CD14-positive monocyte (primary cell): ENCODE measurements at regions not wholly inside any gene's neighbourhood (a gene's known extent, or its start where the extent isn't known, plus 50 kb on each side); places are given as distances from the start of the nearest gene placed in this dataset.

ENCODE experiments used
- DNase-seq, 3 donors: peaks; one replicate each; pipeline ENCODE4 v3.0.0-alpha.2; 2011 to 2022
- H2AFZ ChIP-seq: 2 replicates; pipeline ENCODE4 v1.6.0; 2012; ENCODE audit warnings: mild to moderate bottlenecking, low read depth, low read length, inconsistent platforms; ENCODE audit not compliant: insufficient read depth, poor library complexity, severe bottlenecking
- H3K27ac ChIP-seq, 2 donors: 1 replicate in 1 of 2; 2 replicates in 1 of 2; pipeline ENCODE4 v1.5.1; 2012 to 2013; ENCODE audit warnings: low read length in 2 of 2, control low read depth in 1 of 2, inconsistent platforms in 1 of 2, low read depth in 1 of 2, mild to moderate bottlenecking in 1 of 2
- H3K27me3 ChIP-seq, 2 donors: one replicate each; pipeline versions ENCODE4 v1.6.0 to v1.6.1; 2011 to 2013; ENCODE audit warnings: low read length in 2 of 2; ENCODE audit not compliant: control insufficient read depth in 2 of 2, insufficient read depth in 2 of 2
- H3K36me3 ChIP-seq, 2 donors: replicated peaks in 1 of 2; 1 replicate in 1 of 2; 2 replicates in 1 of 2; pipeline versions ENCODE4 v1.5.1 to v1.6.1; 2012 to 2013; ENCODE audit warnings: low read length in 2 of 2, control low read depth in 1 of 2, inconsistent platforms in 1 of 2, mild to moderate bottlenecking in 1 of 2; ENCODE audit not compliant: insufficient read depth in 2 of 2, control insufficient read depth in 1 of 2
- H3K4me1 ChIP-seq, 2 donors: 1 replicate in 1 of 2; 2 replicates in 1 of 2; pipeline versions ENCODE4 v1.5.1 to v1.6.1; 2012 to 2013; ENCODE audit warnings: low read length in 2 of 2, control low read depth in 1 of 2, inconsistent platforms in 1 of 2, mild to moderate bottlenecking in 1 of 2, moderate library complexity in 1 of 2; ENCODE audit not compliant: insufficient read depth in 2 of 2, control insufficient read depth in 1 of 2
- H3K4me2 ChIP-seq: replicated peaks from 2 replicates; pipeline ENCODE3; 2012; ENCODE audit warnings: low read length, moderate library complexity, mild to moderate bottlenecking; ENCODE audit not compliant: poor library complexity, severe bottlenecking; ENCODE audit errors: extremely low read depth
- H3K4me3 ChIP-seq, 3 experiments: fragments of 200-600 bp in 1 of 3; sonication (generic) in 1 of 3; replicated peaks in 1 of 3; 1 replicate in 2 of 3; 2 replicates in 1 of 3; pipeline ENCODE4 v1.5.1; 2011 to 2013; ENCODE audit warnings: low read length in 3 of 3, mild to moderate bottlenecking in 3 of 3, control low read depth in 2 of 3, low read depth in 2 of 3, inconsistent platforms in 1 of 3, moderate library complexity in 1 of 3
- H3K79me2 ChIP-seq: 2 replicates; pipeline ENCODE4 v1.6.0; 2012; ENCODE audit warnings: mild to moderate bottlenecking, control low read depth, inconsistent platforms, low read length, moderate library complexity; ENCODE audit not compliant: insufficient read depth
- H3K9ac ChIP-seq: 2 replicates; pipeline ENCODE4 v1.6.0; 2017; ENCODE audit warnings: low read length, mild to moderate bottlenecking; ENCODE audit not compliant: insufficient read depth, poor library complexity, severe bottlenecking
- H3K9me3 ChIP-seq, 2 donors: replicated peaks in 1 of 2; 1 replicate in 1 of 2; 2 replicates in 1 of 2; pipeline versions ENCODE4 v1.5.1 to v1.6.1; 2012 to 2013; ENCODE audit warnings: low read length in 2 of 2, control low read depth in 1 of 2; ENCODE audit not compliant: control insufficient read depth in 1 of 2, insufficient read depth in 1 of 2
- H4K20me1 ChIP-seq: 2 replicates; pipeline ENCODE4 v1.6.0; 2012; ENCODE audit warnings: mild to moderate bottlenecking, low read length, control low read depth, moderate library complexity; ENCODE audit not compliant: insufficient read depth
- H3K27ac Mint-ChIP-seq, 7 donors: one replicate each; pipeline ENCODE4 v1.8.0; 2020; ENCODE audit warnings: mild to moderate bottlenecking in 7 of 7, mixed read lengths in 7 of 7, moderate library complexity in 6 of 7, inconsistent platforms in 2 of 7
- H3K27me3 Mint-ChIP-seq, 3 donors: one replicate each; pipeline ENCODE4 v1.8.0; 2021 to 2022; ENCODE audit warnings: low read depth in 3 of 3, mild to moderate bottlenecking in 3 of 3, mixed read lengths in 3 of 3, moderate library complexity in 3 of 3, inconsistent platforms in 1 of 3
- H3K36me3 Mint-ChIP-seq, 2 donors: one replicate each; pipeline ENCODE4 v1.8.0; 2020; ENCODE audit warnings: mixed read lengths in 2 of 2, inconsistent platforms in 1 of 2, mild to moderate bottlenecking in 1 of 2
- H3K4me1 Mint-ChIP-seq: one replicate; pipeline ENCODE4 v1.8.0; 2020; ENCODE audit warnings: mild to moderate bottlenecking, mixed read lengths
- H3K4me3 Mint-ChIP-seq, 2 donors: one replicate each; pipeline ENCODE4 v1.8.0; 2020; ENCODE audit warnings: mild to moderate bottlenecking in 2 of 2, mixed read lengths in 2 of 2, moderate library complexity in 1 of 2
- H3K9me3 Mint-ChIP-seq, 7 donors: one replicate each; pipeline ENCODE4 v1.8.0; 2020 to 2022; ENCODE audit warnings: mixed read lengths in 7 of 7, mild to moderate bottlenecking in 6 of 7, moderate library complexity in 6 of 7, inconsistent platforms in 2 of 7
- whole genome bisulfite sequencing: methylation state at CpG from one replicate; pipeline ENCODE4 v1.1.5; 2013; ENCODE audit warnings: missing lambda C conversion rate; ENCODE audit not compliant: insufficient coverage; 5-methylcytosine and 5-hydroxymethylcytosine counted together
- intact Hi-C, 2 donors: fragments of 100-400 bp; cut with micrococcal nuclease; formaldehyde crosslinking; loops; one replicate each; pipeline versions ENCODE4 v1.15.0 to v1.15.1; 2023
- TF ChIP-seq, protein P1 (sequence below): fragments of 200-600 bp; IDR thresholded peaks from one replicate; pipeline ENCODE4 v1.8.0; 2022; ENCODE audit warnings: antibody characterized with exemption, mild to moderate bottlenecking

DNA sequence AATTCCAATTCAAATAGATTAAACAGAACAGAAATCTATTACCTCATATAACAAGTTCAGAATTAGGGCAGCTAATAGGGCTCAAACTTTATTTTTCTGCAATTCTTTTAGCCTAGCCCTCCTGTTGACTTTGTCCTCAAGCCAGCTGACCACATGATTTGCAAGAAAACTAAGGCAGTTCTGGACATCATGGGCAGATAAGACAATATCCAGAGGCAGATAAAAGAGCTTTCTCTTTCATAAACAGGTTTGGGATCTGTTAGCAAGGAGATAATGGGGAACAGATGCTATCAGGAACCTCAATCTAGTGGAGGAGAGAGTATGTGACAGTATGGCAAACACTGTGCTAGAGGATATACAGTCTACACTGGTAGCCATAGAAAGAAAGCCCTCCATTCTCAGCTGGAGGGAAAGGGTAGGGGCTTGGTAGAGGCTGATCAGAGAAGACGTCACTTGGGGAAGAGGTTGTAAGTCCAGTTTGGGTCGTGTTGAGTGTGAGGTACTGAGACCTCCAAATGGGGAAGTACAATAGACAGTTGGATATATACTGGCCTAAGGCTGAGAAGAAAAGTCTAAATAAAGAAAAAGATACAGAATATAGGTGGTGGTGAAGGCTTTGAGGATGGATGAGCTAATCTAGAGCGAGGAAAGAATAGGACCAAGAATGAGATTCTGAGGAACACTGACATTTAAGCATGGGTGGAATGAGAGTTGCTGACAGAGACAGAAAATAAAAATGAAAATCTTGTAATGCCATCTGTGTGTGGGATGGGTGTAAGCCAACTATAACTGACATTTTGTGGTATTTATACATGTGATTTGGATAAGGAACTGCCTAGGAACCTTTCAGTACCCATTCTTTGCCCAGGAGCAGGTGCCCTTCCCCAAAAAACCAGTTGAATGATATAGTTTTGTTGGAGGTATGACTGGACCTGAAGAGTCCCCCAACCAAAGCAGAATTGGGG lies 67.4 kb downstream of the CYB561 start:
- Histone ChIP-seq H3K9ac (no peak overlapping the region), H3K4me3 (no peak overlapping the region), H3K27me3 (no peaks in the 10 kb centered on the region), H3K36me3 (peaks cover 0 to 3% of the 10 kb centered on the region in 2 donors), H4K20me1 (no peaks in the 10 kb centered on the region), H3K4me1 (no peaks in the 10 kb centered on the region), H2AFZ (no peak overlapping the region), H3K4me2 (no peak overlapping the region), H3K27ac (no peak overlapping the region), H3K9me3 (peaks cover 0 to 4% of the 10 kb centered on the region in 2 donors), H3K79me2 (no peaks in the 10 kb centered on the region)
- peaks cover 0 to under 1% (median 0%) of the 10 kb centered on the region in 3 donors for H3K27me3 Mint-ChIP-seq
- TF ChIP-seq, protein P1, sequence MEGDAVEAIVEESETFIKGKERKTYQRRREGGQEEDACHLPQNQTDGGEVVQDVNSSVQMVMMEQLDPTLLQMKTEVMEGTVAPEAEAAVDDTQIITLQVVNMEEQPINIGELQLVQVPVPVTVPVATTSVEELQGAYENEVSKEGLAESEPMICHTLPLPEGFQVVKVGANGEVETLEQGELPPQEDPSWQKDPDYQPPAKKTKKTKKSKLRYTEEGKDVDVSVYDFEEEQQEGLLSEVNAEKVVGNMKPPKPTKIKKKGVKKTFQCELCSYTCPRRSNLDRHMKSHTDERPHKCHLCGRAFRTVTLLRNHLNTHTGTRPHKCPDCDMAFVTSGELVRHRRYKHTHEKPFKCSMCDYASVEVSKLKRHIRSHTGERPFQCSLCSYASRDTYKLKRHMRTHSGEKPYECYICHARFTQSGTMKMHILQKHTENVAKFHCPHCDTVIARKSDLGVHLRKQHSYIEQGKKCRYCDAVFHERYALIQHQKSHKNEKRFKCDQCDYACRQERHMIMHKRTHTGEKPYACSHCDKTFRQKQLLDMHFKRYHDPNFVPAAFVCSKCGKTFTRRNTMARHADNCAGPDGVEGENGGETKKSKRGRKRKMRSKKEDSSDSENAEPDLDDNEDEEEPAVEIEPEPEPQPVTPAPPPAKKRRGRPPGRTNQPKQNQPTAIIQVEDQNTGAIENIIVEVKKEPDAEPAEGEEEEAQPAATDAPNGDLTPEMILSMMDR, result no peak
- peaks cover 0 to 10% (median 6%) of the 10 kb centered on the region in 7 donors for H3K9me3 Mint-ChIP-seq
- H3K36me3 Mint-ChIP-seq, result peaks cover 9% of the 10 kb centered on the region in 2 donors
- H3K4me3 Mint-ChIP-seq, result no peak overlapping the region
- peak overlapping the region in 1 of 7 donors; percentile 65 for H3K27ac Mint-ChIP-seq
- no peaks in the 10 kb centered on the region for H3K4me1 Mint-ChIP-seq
- WGBS, result 26% methylated on average over 3 of the region's 3 CpGs
- no peak for DNase-seq
- intact Hi-C loops, result no loop called here

DNA sequence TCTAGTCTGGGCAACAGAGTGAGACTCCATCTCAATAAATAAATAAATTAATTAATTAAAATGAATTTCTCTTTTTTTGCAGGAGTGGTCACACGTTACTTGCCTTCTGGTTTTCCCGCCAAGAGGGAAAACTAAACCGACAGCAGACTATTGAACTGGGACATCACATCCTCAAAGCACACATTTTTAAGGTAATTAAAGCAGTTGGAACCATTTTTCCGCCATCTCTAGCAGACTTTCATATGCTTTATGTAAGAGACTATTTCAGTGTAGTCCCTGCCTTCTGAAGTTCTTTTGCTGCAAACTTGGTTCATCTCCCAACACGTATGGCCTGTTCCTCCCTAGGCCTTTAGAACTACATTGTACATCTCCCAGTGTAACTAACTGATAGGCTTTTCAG lies 66.5 kb downstream of the CYB561 start:
- no peak for DNase-seq
- Histone ChIP-seq H3K9me3 (peaks cover 0 to 4% of the 10 kb centered on the region in 2 donors), H3K27me3 (no peaks in the 10 kb centered on the region), H3K27ac (no peak overlapping the region), H3K79me2 (no peaks in the 10 kb centered on the region), H3K4me1 (no peaks in the 10 kb centered on the region), H3K9ac (no peak overlapping the region), H3K4me2 (no peak overlapping the region), H3K4me3 (no peak overlapping the region), H3K36me3 (peaks cover 0 to 3% of the 10 kb centered on the region in 2 donors), H4K20me1 (no peaks in the 10 kb centered on the region), H2AFZ (no peak overlapping the region)
- TF ChIP-seq, protein P1, result no peak
- peaks cover 9% of the 10 kb centered on the region in 2 donors for H3K36me3 Mint-ChIP-seq
- no peak overlapping the region for H3K27ac Mint-ChIP-seq
- intact Hi-C loops, result no loop called here
- no peaks in the 10 kb centered on the region for H3K4me1 Mint-ChIP-seq
- no CpG with 5 or more reads among the region's 5 CpGs for WGBS
- no peak overlapping the region for H3K4me3 Mint-ChIP-seq
- H3K27me3 Mint-ChIP-seq, result no peaks in the 10 kb centered on the region
- peaks cover 0 to 10% (median 6%) of the 10 kb centered on the region in 7 donors for H3K9me3 Mint-ChIP-seq
